ENCODE measurements at regions not wholly inside any gene's neighbourhood (a gene's known extent, or its start where the extent isn't known, plus 50 kb on each side); places are given as distances from the start of the nearest gene placed in this dataset.
"Not testable (repeated sequence)": the region's sequence is repeated elsewhere in the genome, so short reads cannot be mapped to it uniquely, and the experiment has no call there.

- TF ChIP-seq, protein P1, sequence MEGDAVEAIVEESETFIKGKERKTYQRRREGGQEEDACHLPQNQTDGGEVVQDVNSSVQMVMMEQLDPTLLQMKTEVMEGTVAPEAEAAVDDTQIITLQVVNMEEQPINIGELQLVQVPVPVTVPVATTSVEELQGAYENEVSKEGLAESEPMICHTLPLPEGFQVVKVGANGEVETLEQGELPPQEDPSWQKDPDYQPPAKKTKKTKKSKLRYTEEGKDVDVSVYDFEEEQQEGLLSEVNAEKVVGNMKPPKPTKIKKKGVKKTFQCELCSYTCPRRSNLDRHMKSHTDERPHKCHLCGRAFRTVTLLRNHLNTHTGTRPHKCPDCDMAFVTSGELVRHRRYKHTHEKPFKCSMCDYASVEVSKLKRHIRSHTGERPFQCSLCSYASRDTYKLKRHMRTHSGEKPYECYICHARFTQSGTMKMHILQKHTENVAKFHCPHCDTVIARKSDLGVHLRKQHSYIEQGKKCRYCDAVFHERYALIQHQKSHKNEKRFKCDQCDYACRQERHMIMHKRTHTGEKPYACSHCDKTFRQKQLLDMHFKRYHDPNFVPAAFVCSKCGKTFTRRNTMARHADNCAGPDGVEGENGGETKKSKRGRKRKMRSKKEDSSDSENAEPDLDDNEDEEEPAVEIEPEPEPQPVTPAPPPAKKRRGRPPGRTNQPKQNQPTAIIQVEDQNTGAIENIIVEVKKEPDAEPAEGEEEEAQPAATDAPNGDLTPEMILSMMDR (IDR thresholded peaks at IDR 0.05) = not testable (repeated sequence)
- not testable (repeated sequence) for TF ChIP-seq POLR2A (IDR thresholded peaks at IDR 0.05)
Observed at GRCh38 chr7:76135263-76135662, 66.4 kb upstream of the SRRM3 start.

Measured in vagina (tissue), 2 donors.